ENCODE measurements at regions not wholly inside any gene's neighbourhood (a gene's known extent, or its start where the extent isn't known, plus 50 kb on each side); places are given as distances from the start of the nearest gene placed in this dataset.

DNA sequence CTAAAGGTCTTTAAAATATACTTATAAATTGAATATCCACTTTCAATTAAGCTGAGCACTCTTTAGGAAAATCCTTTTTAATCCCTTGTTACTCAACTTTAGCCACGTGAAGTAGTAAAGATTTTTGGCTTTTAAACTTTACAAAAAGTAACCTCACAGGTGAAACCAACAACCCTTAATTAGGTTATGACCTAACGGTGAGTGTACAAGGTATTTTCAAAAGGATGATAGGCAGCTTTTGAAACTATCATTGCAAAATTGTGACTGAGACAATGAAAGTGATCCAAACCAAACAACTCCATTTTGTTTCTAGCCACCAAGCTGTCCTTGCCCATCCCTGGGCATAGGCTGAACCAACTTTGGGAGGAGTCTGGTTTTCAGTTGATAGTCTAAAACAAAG, 940.2 kb downstream of the OTOL1 start:
- Histone ChIP-seq H3K36me3 (ENCODE audit: low read depth, low read length) (no peaks in the 10 kb centered on the region), H3K9ac (ENCODE audit: low read length) (no peak overlapping the region), H3K9me2 (replicated peaks; ENCODE audit: low read length) (no peaks in the 10 kb centered on the region), H3K9me3 (ENCODE audit: low read length) (no peaks in the 10 kb centered on the region), H3K4me2 (ENCODE audit: low read length) (no peak overlapping the region), H3K79me2 (ENCODE audit: low read length) (no peaks in the 10 kb centered on the region), H3K27me3 (ENCODE audit: low read length) (no peaks in the 10 kb centered on the region), H3K4me1 (ENCODE audit: insufficient read depth, low read length) (peaks cover 12% of the 10 kb centered on the region; the same call in 1 of the 2 replicates), H3F3A (ENCODE audit: low read length, unreplicated experiment) (no peaks in the 10 kb centered on the region), H4K20me1 (ENCODE audit: low read length) (no peaks in the 10 kb centered on the region), H3K4me3 (ENCODE audit: low read length) (no peak overlapping the region), H2AFZ (ENCODE audit: low read length) (peak overlapping the region; percentile 45; the same call in 1 of the 2 replicates), H3K27ac (ENCODE audit: low read length) (peak overlapping the region; percentile 60)
- DNase-seq (peak; percentile 59), ATAC-seq (no peak)
- CTCF ChIA-PET = no interaction called here
- intact Hi-C loops (cut with micrococcal nuclease) = no loop called here
- no peak for TF ChIP-seq EZH2phosphoT487 (IDR thresholded peaks at IDR 0.05; ENCODE audit: borderline replicate concordance, low read length)
- no TSS peak for BruUV-seq (replicated peaks)
- POLR2A ChIA-PET (ENCODE audit: unreplicated experiment) = no interaction called here

GRCh38 chr3:162437480-162437879, 940.9 kb downstream of the OTOL1 start:
- Histone ChIP-seq H3K9me2 (replicated peaks; ENCODE audit: low read length) (no peaks in the 10 kb centered on the region), H3K9me3 (ENCODE audit: low read length) (no peaks in the 10 kb centered on the region), H3K27me3 (ENCODE audit: low read length) (no peaks in the 10 kb centered on the region), H2AFZ (ENCODE audit: low read length) (peak overlapping the region; percentile 73), H3K4me3 (ENCODE audit: low read length) (no peak overlapping the region), H3K4me1 (ENCODE audit: insufficient read depth, low read length) (peaks cover 12% of the 10 kb centered on the region; the same call in 1 of the 2 replicates), H4K20me1 (ENCODE audit: low read length) (no peaks in the 10 kb centered on the region), H3K27ac (ENCODE audit: low read length) (peak overlapping the region; percentile 60), H3K36me3 (ENCODE audit: low read depth, low read length) (no peaks in the 10 kb centered on the region), H3F3A (ENCODE audit: low read length, unreplicated experiment) (no peaks in the 10 kb centered on the region), H3K9ac (ENCODE audit: low read length) (no peak overlapping the region; the same call in 1 of the 2 replicates), H3K4me2 (ENCODE audit: low read length) (no peak overlapping the region), H3K79me2 (ENCODE audit: low read length) (no peaks in the 10 kb centered on the region)
- ATAC-seq = peak; percentile 31; the same call in 1 of the 2 replicates
- DNase-seq = peak; percentile 79
- BruUV-seq (replicated peaks) = no TSS peak
- TF ChIP-seq CTCF (conservative IDR thresholded peaks at IDR 0.05; ENCODE audit: low read depth, low read length) (no peak), EZH2phosphoT487 (IDR thresholded peaks at IDR 0.05; ENCODE audit: borderline replicate concordance, low read length) (no peak), EZH2 (IDR thresholded peaks at IDR 0.05; ENCODE audit: low read length, unreplicated experiment) (no peak)
- ChIA-PET CTCF (no interaction called here), POLR2A (ENCODE audit: unreplicated experiment) (no interaction called here)
- intact Hi-C loops (cut with micrococcal nuclease) = no loop called here

DNA sequence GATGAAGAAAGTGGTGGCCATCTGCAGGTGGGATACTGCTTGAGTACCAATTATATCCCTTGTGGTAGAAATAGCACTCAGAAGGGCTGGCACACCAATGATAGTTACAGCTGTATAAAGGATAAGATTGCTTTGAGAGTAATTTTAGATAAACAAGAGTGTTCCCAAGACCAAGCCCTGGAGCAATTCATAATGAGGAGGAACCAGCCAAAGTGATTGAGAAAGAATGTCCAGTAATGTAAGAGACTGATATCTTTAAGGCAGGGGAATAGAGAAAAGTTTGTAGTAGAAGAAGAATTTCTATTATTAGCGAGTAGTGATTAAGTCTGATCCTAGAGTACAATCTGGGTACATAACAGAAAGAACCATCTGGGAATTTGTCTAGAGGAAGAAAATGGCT, 945.1 kb downstream of the OTOL1 start:
- no peaks in the 10 kb centered on the region for H3K9me3 ChIP-seq (ENCODE audit: low read length)
- TF ChIP-seq EZH2 (IDR thresholded peaks at IDR 0.05; ENCODE audit: low read length, unreplicated experiment) (no peak), CTCF (conservative IDR thresholded peaks at IDR 0.05; ENCODE audit: low read depth, low read length) (no peak), EZH2phosphoT487 (IDR thresholded peaks at IDR 0.05; ENCODE audit: borderline replicate concordance, low read length) (no peak)
- H3K4me3 ChIP-seq (ENCODE audit: low read length) = no peak overlapping the region
- H3K27me3 ChIP-seq (ENCODE audit: low read length) = no peaks in the 10 kb centered on the region
- H4K20me1 ChIP-seq (ENCODE audit: low read length) = no peaks in the 10 kb centered on the region
- BruUV-seq (replicated peaks) = no TSS peak
- POLR2A ChIA-PET (ENCODE audit: unreplicated experiment) = no interaction called here
- H3K9ac ChIP-seq (ENCODE audit: low read length) = no peak overlapping the region
- peaks cover 12% of the 10 kb centered on the region; the same call in 1 of the 2 replicates for H3K4me1 ChIP-seq (ENCODE audit: insufficient read depth, low read length)
- no peaks in the 10 kb centered on the region for H3K79me2 ChIP-seq (ENCODE audit: low read length)
- CTCF ChIA-PET = no interaction called here
- DNase-seq (no peak), ATAC-seq (no peak)
- no peaks in the 10 kb centered on the region for H3F3A ChIP-seq (ENCODE audit: low read length, unreplicated experiment)
- no peak overlapping the region for H3K4me2 ChIP-seq (ENCODE audit: low read length)
- no peak overlapping the region for H2AFZ ChIP-seq (ENCODE audit: low read length)
- no peaks in the 10 kb centered on the region for H3K9me2 ChIP-seq (replicated peaks; ENCODE audit: low read length)
- intact Hi-C loops (cut with micrococcal nuclease) = no loop called here
- H3K36me3 ChIP-seq (ENCODE audit: low read depth, low read length) = no peaks in the 10 kb centered on the region
- H3K27ac ChIP-seq (ENCODE audit: low read length) = no peak overlapping the region
